GM12873 (cell line): ENCODE measurements at regions not wholly inside any gene's neighbourhood (a gene's known extent, or its start where the extent isn't known, plus 50 kb on each side); places are given as distances from the start of the nearest gene placed in this dataset.

Experiments
- TF ChIP-seq, protein P1 (sequence below): IDR thresholded peaks from 2 replicates; pipeline ENCODE4 v1.5.1; 2012; ENCODE audit warnings: low read depth, mild to moderate bottlenecking, moderate library complexity, low read length, control low read depth; ENCODE audit not compliant: insufficient read depth; ENCODE audit errors: missing control alignments

DNA sequence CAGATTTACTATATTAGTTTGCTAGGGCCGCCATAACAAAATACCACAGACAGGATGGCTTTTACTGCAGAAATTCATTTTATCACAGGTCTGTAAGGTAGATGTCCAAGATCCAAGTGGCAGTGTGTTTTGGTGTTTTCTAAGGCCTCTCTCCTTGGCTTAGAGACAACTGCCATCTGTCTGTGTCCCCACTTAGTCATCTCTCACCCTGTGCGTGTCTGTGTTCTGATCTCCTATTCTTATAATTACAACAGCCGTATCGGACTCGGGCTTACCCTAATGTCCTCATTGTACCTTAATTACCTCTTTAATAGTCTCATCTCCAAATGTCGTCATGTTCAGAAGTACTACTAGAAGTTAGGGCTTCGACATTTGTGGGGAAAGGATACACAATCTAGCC lies 362.3 kb upstream of the CDH19 start:
- TF ChIP-seq, protein P1, sequence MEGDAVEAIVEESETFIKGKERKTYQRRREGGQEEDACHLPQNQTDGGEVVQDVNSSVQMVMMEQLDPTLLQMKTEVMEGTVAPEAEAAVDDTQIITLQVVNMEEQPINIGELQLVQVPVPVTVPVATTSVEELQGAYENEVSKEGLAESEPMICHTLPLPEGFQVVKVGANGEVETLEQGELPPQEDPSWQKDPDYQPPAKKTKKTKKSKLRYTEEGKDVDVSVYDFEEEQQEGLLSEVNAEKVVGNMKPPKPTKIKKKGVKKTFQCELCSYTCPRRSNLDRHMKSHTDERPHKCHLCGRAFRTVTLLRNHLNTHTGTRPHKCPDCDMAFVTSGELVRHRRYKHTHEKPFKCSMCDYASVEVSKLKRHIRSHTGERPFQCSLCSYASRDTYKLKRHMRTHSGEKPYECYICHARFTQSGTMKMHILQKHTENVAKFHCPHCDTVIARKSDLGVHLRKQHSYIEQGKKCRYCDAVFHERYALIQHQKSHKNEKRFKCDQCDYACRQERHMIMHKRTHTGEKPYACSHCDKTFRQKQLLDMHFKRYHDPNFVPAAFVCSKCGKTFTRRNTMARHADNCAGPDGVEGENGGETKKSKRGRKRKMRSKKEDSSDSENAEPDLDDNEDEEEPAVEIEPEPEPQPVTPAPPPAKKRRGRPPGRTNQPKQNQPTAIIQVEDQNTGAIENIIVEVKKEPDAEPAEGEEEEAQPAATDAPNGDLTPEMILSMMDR, result no peak

DNA sequence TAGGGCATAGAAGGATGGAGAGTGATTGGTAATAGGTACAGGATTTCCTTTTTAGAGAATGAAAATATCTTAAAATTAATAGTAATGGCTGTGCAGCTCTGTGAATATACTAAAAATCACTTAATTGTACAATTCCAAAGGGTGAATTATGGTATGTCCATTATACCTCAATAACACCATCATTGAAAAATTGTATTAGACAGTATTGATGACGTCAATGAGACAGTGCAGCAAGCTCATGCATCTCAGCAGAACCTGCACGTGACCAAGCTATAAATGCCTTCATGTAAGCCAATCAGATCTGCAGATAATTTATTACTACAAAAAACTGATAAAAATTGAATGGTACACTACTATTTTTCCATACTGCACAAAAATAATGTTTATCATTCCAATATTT lies 354.4 kb upstream of the CDH19 start:
- TF ChIP-seq, protein P1, result no peak

DNA sequence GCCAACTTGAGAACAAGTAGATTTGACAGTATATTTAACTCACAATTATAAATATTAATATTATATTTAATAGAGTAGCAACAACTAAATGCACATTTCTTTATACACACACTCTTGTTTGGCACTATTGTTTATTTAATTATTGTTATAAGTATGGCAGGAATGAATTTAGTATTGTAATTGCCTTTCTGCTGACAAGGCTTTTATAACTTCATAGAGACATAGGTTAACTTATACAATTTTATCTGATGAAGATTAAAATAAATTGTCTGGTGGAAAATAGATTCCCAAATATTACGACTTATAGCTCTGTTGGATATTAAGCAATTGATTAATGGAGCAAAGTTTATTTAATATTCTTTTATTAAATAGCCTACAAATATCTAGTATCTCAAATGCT lies 347.9 kb upstream of the CDH19 start:
- TF ChIP-seq, protein P1, result no peak

DNA sequence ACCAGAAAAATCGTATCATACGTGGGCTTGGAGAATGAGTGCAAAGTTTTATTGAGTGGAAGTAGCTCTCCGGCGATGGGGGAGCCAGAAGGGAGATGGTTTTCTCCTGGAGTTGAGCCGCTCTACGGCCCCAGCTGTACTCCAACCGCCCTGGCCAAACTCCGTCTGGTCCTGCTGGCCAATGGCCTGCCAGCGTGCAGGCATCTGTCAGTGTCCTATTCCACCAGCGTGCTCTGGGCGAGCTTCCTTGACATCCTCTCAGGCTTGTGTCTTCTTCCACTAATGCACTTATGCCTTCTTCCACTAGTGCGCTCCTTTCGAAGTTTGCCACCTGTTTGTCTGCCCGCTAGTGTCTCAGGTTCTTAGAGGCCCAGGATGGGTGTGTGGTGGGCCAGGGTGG lies 345.5 kb upstream of the CDH19 start:
- TF ChIP-seq, protein P1, result no peak

DNA sequence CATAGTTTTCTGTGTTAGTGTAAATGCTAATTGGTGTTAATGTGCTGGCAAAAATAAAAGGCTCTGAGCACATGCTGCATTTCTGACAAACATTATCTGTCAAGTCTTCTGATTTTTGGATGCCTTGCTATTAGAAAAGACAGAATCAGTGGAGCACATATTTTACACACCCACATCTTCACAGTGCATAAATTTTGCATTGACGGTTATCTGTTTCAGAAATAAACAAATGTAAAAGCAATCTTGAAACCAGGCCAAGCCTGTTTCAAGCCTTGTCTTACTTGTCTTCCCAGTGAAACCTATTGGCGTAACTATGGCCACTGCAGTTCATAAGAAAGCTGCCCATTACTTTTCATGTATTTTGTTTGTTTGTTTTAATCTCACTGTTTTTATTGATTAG lies 333.7 kb upstream of the CDH19 start:
- TF ChIP-seq, protein P1, result no peak

DNA sequence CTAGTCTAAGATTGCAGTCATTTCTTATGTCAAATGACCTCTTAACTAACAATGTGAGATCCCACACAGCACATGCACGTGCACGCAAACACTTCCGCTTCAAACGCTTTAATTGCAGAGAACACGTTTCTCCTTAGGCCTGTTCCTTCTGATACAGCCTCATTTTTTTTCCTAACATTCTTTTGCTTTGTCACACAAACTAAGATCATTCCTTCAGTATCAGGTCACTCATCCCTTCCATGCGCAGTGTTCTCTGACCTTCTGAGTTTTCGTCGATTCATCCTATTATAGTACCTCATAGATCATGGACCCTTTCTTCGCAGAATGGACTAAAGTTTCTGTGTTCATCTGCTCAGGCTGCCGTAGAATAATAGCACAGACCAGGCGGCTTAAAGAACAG lies 327.1 kb upstream of the CDH19 start:
- TF ChIP-seq, protein P1, result no peak

DNA sequence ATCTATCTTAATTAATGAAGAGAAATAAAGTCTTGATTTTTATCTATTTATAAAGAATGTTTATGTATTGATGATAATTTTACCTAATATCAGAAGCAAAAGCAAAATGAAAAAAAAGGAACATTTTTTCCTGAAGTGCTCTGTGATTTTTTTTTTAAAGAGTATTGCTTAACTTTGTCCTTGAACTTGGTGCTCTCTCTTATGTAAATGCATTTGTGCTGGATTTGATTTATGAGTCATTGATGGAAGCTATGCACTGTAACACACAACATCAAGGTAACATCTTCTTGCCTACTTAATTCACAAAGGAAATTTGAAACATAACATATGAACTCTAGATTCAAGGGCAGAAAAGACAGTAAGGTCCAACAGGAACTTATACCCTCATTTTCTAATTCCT lies 312.9 kb upstream of the CDH19 start:
- TF ChIP-seq, protein P1, result no peak

DNA sequence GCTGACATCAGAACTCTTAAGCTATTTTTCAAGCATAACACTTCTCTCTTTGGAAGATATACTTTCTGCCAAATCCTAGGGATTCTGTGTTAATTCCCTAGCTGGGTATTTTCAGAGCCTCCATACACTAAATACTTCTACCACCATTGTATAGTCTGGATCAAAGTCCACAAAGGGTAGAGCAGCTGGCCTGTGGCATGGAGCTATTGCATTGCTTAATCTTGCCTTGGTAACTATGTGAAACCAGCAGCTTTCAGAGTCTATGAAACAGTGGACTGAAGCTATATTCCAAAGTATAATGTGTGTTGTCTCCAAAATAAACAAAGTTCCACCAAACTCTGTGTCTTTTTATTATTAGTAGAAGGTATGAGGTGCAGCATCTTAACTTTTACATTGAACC lies 296.9 kb upstream of the CDH19 start:
- TF ChIP-seq, protein P1, result no peak
